ENCODE measurements at regions not wholly inside any gene's neighbourhood (a gene's known extent, or its start where the extent isn't known, plus 50 kb on each side); places are given as distances from the start of the nearest gene placed in this dataset. TPM values are rescaled to one million over a fixed set of nuclear protein-coding genes. Genes with fewer than 3 reads are reported as not detected.

DNA sequence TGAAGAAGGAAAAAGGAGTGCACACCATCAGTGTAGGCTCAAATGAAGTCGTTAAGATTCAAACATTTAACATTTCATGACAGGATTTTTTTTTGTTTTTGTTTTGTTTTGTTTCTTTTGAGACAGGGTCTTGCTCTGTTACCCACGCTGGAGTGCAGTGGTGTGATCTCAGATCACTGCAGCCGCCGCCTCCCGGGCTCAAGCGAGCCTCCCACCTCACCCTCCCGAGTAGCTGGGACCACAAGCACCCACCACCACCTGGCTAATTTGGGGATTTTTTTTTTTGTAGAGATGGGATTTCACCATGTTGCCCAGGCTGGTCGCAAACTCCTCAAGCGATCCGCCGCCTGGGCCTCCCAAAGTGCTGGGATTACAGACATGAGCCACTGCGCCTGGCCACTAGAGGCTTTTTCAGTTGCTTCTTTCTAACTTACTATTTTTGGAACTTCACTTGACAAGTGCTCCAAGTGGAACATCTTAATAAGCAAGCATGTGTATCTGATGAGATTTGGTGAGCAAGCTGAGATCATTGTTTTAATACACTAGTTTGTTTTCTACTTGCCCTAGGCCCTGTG lies 78.9 kb upstream of the CNKSR2 start:
- Histone ChIP-seq H3K27ac (ENCODE audit: low read depth, low read length) (no peak overlapping the region), H3K36me3 (ENCODE audit: control insufficient read depth, insufficient read depth, low read length) (no peaks in the 10 kb centered on the region), H3K4me3 (ENCODE audit: low read depth, low read length) (no peak overlapping the region), H3K4me1 (ENCODE audit: control insufficient read depth, insufficient read depth, low read length) (no peaks in the 10 kb centered on the region), H3K9me3 (ENCODE audit: control insufficient read depth, insufficient read depth, low read length) (no peaks in the 10 kb centered on the region), H3K27me3 (ENCODE audit: control insufficient read depth, insufficient read depth, low read length) (no peaks in the 10 kb centered on the region)
- 40% methylated on average over 3 of the region's 12 CpGs for WGBS (ENCODE audit: insufficient coverage)
- DNase-seq (ENCODE audit: low read depth in 4 of 6, low spot score in 6 of 6) = no peak

DNA sequence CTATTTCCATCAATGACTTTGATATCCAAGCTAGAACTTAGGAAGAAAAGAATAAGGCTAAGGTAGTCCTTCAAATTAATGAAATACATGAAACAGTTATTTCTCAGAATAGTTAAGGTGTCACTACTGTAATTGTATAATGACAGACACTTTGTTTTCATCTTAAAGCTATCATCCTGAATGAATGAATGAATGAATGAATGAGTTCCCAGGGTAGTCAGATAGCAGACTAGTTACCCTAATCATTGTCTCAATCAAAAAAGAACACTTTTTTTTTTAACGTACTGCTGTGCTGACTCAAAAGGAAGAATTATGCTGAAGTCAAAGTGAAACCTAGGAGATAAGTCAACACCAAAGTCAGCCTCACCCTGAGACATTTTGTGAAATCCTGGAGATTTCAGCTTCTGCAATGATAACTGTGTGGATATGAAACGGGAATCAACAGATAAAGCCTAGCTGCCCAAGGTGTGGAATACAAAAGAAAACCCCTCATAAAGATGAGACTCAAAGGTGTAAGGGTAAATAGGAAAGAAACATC lies 68.3 kb upstream of the CNKSR2 start:
- no peaks in the 10 kb centered on the region for H3K27me3 ChIP-seq (ENCODE audit: control insufficient read depth, insufficient read depth, low read length)
- H3K4me3 ChIP-seq (ENCODE audit: low read depth, low read length) = no peak overlapping the region
- no CpG with 5 or more reads among the region's 2 CpGs for WGBS (ENCODE audit: insufficient coverage)
- H3K36me3 ChIP-seq (ENCODE audit: control insufficient read depth, insufficient read depth, low read length) = no peaks in the 10 kb centered on the region
- no peak for DNase-seq (ENCODE audit: low read depth in 4 of 6, low spot score in 6 of 6)
- no peak overlapping the region for H3K27ac ChIP-seq (ENCODE audit: low read depth, low read length)
- H3K9me3 ChIP-seq (ENCODE audit: control insufficient read depth, insufficient read depth, low read length) = no peaks in the 10 kb centered on the region
- no peaks in the 10 kb centered on the region for H3K4me1 ChIP-seq (ENCODE audit: control insufficient read depth, insufficient read depth, low read length)

DNA sequence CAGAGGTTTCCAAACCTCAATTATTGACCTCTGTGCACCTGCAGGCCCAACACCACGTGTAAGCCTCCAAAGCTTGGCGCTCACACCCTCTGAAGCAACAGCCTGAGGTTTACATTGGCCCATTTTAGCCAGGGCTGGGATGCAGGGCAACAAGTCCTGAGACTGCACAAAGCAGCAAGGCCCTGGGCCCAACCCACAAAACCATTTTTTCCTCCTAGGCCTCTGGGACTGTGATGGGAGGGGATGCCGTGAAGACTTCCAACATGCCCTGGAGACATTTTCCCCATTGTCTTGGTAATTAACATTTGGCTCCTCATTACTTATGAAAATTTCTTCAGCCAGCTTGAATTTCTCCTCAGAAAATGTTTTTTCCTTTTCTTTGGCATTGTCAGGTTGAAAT lies 54.9 kb upstream of the CNKSR2 start:
- H3K4me1 ChIP-seq (ENCODE audit: control insufficient read depth, insufficient read depth, low read length) = no peaks in the 10 kb centered on the region
- peaks cover 4% of the 10 kb centered on the region for H3K9me3 ChIP-seq (ENCODE audit: control insufficient read depth, insufficient read depth, low read length)
- no peak overlapping the region for H3K4me3 ChIP-seq (ENCODE audit: low read depth, low read length)
- no peaks in the 10 kb centered on the region for H3K36me3 ChIP-seq (ENCODE audit: control insufficient read depth, insufficient read depth, low read length)
- 56% methylated on average over 3 of the region's 3 CpGs for WGBS (ENCODE audit: insufficient coverage)
- no peaks in the 10 kb centered on the region for H3K27me3 ChIP-seq (ENCODE audit: control insufficient read depth, insufficient read depth, low read length)
- DNase-seq (ENCODE audit: low read depth in 4 of 6, low spot score in 6 of 6) = no peak
- no peak overlapping the region for H3K27ac ChIP-seq (ENCODE audit: low read depth, low read length)

Small RNAs in the stretch of these regions (small RNA-seq; reads per million reads assigned to genes)
- not detected for gene RNU6-133P (ENCODE audit: low replicate concordance)

Measured in spinal cord (tissue), 10 donors.